ENCODE measurements at regions not wholly inside any gene's neighbourhood (a gene's known extent, or its start where the extent isn't known, plus 50 kb on each side); places are given as distances from the start of the nearest gene placed in this dataset.

GRCh38 chr17:77366558-77367245 is 225.9 kb downstream of the SEC14L1 start:
- no peak for DNase-seq

GRCh38 chr17:77369544-77369971 is 228.8 kb downstream of the SEC14L1 start:
- no peak for DNase-seq

DNA sequence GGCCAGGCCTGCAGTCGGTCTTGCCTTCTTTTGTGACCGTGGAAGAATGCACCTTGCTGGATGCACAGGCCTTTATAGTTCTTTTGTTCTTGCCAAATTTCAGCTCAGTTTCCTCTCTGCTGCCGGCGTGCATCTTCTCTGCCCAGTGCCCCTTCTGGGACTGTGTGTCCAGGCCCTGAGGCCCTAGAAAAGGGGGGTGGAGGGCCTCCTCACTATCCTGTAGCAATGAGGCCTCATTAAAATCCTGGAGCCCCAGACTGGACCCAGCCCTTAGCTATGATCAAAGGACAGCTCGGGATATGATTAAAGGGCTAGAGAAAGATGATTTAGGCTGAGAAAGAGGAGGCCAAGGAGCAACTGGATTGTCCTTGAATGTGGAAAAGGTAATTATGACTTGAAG is 229.8 kb downstream of the SEC14L1 start:
- DNase-seq, result no peak

DNA sequence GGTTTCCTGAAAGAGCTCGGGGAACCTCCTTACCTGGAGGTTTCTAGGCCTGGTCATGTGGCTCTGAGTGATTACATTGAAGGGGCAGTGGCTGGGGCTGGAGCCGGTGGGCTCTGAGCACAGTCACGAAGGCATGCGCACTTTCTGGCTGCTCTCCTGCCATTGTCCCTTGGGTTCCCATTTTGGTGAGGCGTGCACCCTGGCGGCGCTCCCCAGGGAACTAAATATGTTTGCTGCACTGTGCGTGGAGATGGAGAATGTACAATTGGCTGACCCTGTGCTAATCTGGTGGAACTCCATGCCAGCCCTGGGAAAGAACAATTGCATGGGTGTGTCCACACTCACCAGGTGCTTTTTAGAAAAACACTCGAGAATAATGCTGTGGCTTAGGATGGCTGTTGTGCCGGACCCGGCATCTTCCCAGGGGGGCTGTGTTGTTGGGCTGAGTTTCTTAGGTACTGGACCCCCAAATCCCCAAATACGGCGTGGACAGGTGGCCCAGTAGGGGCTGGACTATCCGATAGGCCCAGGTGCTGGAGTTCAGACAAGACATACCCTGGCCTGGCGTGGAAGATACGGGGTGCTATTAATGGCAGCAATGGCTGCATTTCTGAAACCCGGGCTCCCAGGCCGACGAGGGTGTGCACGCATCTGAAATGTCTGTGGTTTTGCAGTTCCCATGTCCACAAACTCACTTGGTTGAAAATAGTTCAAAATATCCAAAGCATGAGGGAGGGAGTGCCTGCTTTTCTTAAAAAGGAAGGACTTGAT is 230.5 kb downstream of the SEC14L1 start:
- DNase-seq, result no peak

- DNase-seq, result no peak
These were observed 231.2 kb downstream of the SEC14L1 start for GRCh38 chr17:77371888-77372443.

DNA sequence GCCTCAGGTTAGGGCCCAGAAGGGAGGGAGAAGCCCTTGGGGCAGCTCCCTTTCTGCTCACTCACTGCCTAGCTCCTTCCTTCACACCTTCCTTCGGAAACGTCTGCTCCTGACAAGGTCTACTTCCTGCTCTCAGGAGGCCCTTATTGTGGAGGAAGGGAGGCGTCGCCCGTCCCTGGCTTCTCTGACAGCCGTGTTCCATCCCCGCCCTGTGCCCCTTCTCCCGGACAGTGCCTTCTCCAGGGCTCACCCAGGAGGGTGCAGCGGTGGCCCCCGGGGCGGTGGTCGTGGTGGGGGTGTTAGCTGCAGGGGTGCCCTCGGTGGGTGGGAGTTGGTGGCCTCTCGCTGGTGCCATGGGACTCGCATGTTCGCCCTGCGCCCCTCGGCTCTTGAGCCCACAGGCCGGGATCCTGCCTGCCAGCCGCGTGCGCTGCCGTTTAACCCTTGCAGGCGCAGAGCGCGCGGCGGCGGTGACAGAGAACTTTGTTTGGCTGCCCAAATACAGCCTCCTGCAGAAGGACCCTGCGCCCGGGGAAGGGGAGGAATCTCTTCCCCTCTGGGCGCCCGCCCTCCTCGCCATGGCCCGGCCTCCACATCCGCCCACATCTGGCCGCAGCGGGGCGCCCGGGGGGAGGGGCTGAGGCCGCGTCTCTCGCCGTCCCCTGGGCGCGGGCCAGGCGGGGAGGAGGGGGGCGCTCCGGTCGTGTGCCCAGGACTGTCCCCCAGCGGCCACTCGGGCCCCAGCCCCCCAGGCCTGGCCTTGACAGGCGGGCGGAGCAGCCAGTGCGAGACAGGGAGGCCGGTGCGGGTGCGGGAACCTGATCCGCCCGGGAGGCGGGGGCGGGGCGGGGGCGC is 231.9 kb downstream of the SEC14L1 start:
- peak; percentile 77 for DNase-seq

DNA sequence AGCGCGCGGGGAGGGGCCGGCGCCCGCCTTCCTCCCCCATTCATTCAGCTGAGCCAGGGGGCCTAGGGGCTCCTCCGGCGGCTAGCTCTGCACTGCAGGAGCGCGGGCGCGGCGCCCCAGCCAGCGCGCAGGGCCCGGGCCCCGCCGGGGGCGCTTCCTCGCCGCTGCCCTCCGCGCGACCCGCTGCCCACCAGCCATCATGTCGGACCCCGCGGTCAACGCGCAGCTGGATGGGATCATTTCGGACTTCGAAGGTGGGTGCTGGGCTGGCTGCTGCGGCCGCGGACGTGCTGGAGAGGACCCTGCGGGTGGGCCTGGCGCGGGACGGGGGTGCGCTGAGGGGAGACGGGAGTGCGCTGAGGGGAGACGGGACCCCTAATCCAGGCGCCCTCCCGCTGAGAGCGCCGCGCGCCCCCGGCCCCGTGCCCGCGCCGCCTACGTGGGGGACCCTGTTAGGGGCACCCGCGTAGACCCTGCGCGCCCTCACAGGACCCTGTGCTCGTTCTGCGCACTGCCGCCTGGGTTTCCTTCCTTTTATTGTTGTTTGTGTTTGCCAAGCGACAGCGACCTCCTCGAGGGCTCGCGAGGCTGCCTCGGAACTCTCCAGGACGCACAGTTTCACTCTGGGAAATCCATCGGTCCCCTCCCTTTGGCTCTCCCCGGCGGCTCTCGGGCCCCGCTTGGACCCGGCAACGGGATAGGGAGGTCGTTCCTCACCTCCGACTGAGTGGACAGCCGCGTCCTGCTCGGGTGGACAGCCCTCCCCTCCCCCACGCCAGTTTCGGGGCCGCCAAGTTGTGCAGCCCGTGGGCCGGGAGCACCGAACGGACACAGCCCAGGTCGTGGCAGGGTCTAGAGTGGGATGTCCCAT is 232.8 kb downstream of the SEC14L1 start:
- peak; percentile 53 for DNase-seq

DNA sequence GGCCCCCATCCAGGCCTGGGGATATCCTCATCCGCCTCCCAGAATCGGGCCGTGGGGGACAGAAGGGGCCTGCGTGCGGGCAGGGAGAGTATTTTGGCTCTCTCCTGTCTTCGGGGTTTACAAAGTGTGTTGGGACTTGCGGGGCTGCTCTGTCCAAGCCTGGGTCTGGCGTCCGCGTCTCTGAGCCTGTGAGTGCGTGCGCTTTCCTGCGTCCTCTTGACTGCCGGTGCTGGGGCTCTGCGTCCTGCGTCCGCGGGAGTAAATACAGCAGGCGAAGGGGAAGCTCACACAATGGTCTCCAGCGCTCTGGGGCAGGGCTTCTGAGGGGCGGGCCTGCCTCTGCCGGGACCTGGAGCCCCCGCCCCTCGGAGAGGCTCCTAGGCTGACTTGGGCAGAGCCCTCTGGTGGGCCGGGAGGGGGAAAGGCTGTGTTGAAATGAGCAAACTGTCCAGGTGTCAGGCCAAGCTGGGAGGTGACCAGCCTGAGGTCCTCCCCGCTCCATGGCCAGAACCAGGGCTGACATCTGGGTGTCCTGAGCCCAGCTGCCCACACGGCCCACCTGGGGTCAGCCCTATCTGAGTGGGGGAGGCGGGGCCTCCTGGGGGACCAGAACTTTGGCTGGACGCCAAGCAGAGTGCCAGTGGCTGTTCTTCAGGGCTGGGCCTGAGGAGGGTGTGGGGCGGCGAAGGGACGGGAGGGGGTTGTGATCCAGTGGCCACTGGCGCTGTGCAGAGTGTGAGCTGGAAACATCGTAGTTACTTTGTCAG is 233.6 kb downstream of the SEC14L1 start:
- DNase-seq, result peak; percentile 82

- DNase-seq, result peak; percentile 55
These were observed 234.5 kb downstream of the SEC14L1 start for GRCh38 chr17:77375108-77375916.

DNA sequence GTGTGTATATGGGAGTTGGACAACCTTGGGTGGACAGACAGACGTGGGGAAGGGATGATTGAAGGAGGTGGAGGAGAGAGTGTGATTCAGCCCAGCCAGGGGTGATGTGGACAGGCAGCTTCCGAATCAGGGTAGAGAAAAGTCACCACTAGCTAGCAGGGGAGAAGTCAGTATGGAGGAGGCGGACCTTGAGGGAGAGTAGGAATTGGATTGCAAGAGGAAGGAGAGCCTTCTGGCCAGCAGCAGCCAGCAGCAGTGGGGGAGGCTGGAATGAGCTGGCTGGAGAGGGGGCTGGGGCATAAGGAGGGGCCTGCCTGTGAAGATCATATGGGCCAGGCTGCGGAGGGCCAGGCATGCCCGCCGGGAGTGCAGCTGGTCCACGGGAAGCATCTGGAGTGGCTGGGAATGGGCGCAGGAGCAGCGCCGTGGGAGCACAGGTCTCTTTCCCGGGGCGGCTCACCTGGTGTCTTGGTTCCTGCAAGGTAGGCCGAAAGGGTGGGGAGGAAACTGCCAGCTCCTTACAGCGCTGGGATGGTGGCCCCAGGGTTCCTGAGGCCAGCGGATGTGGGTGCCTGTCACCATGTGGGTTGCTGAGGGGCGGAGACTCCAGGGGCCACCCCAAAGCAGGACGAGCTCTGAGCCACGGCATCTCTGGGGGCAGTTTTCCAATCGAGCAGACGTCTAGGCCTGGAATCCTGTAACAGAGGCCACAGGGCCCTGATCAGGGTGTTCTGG is 235.3 kb downstream of the SEC14L1 start:
- DNase-seq, result peak; percentile 83

DNA sequence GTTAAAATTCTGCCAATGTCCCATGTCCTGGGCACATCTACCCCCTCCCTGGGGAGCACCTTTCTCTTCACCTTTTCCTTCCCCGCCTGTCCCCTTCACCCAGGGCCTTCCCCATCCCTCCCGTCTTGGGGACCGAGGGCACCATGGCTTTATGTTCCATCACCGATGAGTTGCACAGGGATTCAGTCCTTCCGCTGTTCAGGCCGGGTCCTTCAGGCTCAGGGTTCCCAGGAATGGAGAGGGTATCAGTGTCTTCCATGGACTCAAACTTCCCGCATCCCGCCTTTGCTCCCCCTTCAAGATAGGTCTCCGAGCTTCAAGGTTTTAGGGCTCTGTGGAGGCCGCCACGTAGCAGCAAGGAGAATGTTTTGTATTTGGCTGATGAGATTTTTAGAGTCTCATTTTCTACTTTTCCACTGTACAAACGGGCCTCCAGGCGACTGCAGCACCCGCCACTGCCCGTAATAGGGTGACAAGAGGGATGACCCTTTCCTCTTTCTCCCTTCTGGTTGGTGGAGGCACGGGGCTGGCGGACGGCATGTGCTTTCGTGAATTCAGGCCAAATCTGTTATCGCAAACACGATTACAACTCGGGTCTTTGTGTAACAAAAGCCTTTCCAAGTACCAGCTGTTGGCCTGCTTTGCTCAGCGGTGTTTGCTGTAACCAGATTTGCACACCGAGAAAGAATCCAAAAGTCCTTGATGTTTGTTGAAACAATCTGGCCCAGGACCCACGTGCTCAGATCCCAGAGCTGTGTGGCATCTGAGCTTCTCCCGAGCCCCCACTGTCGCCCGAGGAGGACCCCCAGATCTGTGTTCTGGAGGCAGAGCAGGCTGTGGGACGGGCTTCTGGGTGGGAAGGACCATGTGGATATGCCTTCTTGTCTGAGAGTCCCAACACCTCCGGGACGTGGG is 236.3 kb downstream of the SEC14L1 start:
- DNase-seq, result no peak

- no peak for DNase-seq
These were observed 237.0 kb downstream of the SEC14L1 start for GRCh38 chr17:77377710-77378235.

DNA sequence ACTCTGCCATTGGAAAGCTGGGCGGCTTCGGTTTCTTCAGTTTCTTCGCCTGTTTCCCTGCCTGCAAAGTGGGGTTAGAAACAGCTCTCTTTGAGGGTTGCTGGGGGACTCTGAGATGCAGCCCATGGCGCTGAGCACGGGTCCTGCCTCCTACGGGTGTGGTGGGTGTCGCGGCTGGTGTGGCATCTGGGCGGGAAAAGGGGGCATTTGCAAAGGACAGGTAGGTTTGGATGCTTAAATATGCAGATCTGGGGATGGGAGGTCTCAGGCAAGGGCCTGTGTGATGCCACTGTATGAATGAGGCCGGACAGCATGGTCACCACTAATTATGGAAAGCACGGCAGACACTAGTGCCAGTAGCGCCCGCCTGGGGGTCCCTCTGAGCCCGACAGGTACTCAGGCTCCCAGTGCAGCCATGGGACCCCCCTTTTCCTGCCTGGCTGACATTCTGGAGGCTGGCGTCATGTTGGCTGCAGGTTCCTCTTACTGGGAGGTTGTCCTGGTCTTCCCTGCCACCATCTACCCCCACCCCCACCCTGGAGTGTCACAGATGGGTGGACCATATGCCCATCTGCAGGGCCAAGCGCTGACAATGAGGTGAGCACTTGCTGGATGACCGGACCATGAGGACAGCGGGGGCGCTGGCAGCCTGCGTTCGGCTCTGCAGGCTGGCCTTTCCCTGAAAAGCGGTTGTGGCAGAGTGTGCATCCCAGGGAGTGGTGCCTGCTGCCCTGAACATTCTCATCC is 237.7 kb downstream of the SEC14L1 start:
- DNase-seq, result no peak

DNA sequence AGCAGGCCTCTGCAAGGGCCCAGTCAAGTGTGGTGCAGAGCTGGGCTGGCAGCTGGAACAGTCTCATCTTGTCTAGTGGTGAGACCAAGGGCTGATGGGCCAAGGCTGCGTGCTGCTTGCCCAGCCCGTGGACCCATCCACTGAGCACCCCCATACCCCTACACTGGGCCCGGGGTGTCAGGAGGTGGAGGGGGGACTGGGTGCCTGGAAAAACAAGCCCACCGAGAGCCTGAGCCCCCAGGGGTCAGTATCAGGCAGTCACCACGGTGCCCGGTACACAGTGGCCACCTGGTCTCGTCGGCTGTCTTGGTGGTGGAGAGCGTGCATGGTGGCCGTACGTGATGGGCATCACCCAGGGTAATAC is 238.3 kb downstream of the SEC14L1 start:
- DNase-seq, result no peak

- no peak for DNase-seq
These were observed 239.1 kb downstream of the SEC14L1 start for GRCh38 chr17:77379832-77380231.

- DNase-seq, result no peak
These were observed 239.8 kb downstream of the SEC14L1 start for GRCh38 chr17:77380395-77381184.

- no peak for DNase-seq
These were observed 240.5 kb downstream of the SEC14L1 start for GRCh38 chr17:77381185-77381700.

Measured in stimulated activated CD8-positive, alpha-beta memory T cell treated with anti-CD3 and anti-CD28 coated beads, Interleukin-4, amount 100 ng/mL, for 48 hours (primary cell).